Caco-2 (cell line): ENCODE measurements at regions not wholly inside any gene's neighbourhood (a gene's known extent, or its start where the extent isn't known, plus 50 kb on each side); places are given as distances from the start of the nearest gene placed in this dataset.
"Not testable (repeated sequence)": the region's sequence is repeated elsewhere in the genome, so short reads cannot be mapped to it uniquely, and the experiment has no call there.

Experiments used
- BruUV-seq: library from RNA; stranded (reverse); fragments of 400-500 nt; replicated peaks from 2 replicates; lab custom pipeline; 2021; lab: Mats Ljungman, UMichigan
- CTCF ChIA-PET: fragments of 300-600 bp; sonication (Branson Sonifier 250); formaldehyde crosslinking; loops from one replicate; lab custom pipeline; 2022; ENCODE audit warnings: antibody characterized with exemption; lab: Charles Lee
- POLR2A ChIA-PET: fragments of 300-600 bp; sonication (Branson Sonifier 250); formaldehyde crosslinking; loops from one replicate; lab custom pipeline; 2022; ENCODE audit warnings: antibody characterized with exemption; lab: Charles Lee
- DNase-seq, 2 experiments: peaks; one replicate each; pipeline versions ENCODE4 v3.0.0 to v3.0.0-alpha.2; 2020 to 2022
- H3K27me3 ChIP-seq: replicated peaks from 2 replicates; pipeline ENCODE4 v1.6.0; 2011; ENCODE audit warnings: low read length; ENCODE audit not compliant: control insufficient read depth, insufficient read depth
- H3K36me3 ChIP-seq: 2 replicates; pipeline ENCODE4 v1.5.1; 2011; ENCODE audit warnings: low read length; ENCODE audit not compliant: control insufficient read depth, insufficient read depth
- H3K4me1 ChIP-seq: fragments of 250-450 bp; sonication (Bioruptor Pico); 2 replicates; pipeline ENCODE4 v1.5.1; 2020; ENCODE audit warnings: mild to moderate bottlenecking
- H3K4me3 ChIP-seq: 2 replicates; pipeline ENCODE4 v1.5.1; 2011; ENCODE audit warnings: low read depth, mild to moderate bottlenecking, control low read depth, low read length
- H3K9me3 ChIP-seq: fragments of 250-450 bp; sonication (Bioruptor Pico); 2 replicates; pipeline ENCODE4 v1.5.1; 2020; ENCODE audit warnings: mild to moderate bottlenecking, moderate library complexity
- H3K27ac Mint-ChIP-seq: one replicate; pipeline ENCODE4 v1.8.0; 2022; ENCODE audit warnings: mixed read lengths; ENCODE audit not compliant: unreplicated experiment
- H3K27me3 Mint-ChIP-seq: one replicate; pipeline ENCODE4 v1.8.0; 2022; ENCODE audit warnings: mixed read lengths; ENCODE audit not compliant: insufficient read depth, unreplicated experiment
- H3K36me3 Mint-ChIP-seq: one replicate; pipeline ENCODE4 v1.8.0; 2022; ENCODE audit warnings: mild to moderate bottlenecking, mixed read lengths; ENCODE audit not compliant: insufficient read depth, unreplicated experiment
- H3K4me1 Mint-ChIP-seq: one replicate; pipeline ENCODE4 v1.8.0; 2022; ENCODE audit warnings: low read depth, mixed read lengths; ENCODE audit not compliant: unreplicated experiment
- H3K4me3 Mint-ChIP-seq: one replicate; pipeline ENCODE4 v1.8.0; 2022; ENCODE audit warnings: mild to moderate bottlenecking, moderate library complexity, mixed read lengths; ENCODE audit not compliant: unreplicated experiment
- H3K9me3 Mint-ChIP-seq: one replicate; pipeline ENCODE4 v1.8.0; 2022; ENCODE audit warnings: mixed read lengths; ENCODE audit not compliant: unreplicated experiment
- CTCF ChIP-seq, 2 experiments: fragments of 200-600 bp in 1 of 2; IDR thresholded peaks; 1 replicate in 1 of 2; 2 replicates in 1 of 2; pipeline versions ENCODE4 v1.5.1 to v1.8.0; 2011 to 2022; ENCODE audit warnings: antibody characterized with exemption in 1 of 2, control low read depth in 1 of 2, inconsistent platforms in 1 of 2, low read depth in 1 of 2, low read length in 1 of 2, mild to moderate bottlenecking in 1 of 2, moderate library complexity in 1 of 2; ENCODE audit not compliant: insufficient read depth in 1 of 2, severe bottlenecking in 1 of 2, unreplicated experiment in 1 of 2
- intact Hi-C: fragments of 100-400 bp; cut with micrococcal nuclease; formaldehyde crosslinking; loops from one replicate; pipeline ENCODE4 v1.10.0; 2022; ENCODE audit not compliant: unreplicated experiment

GRCh38 chr13:54034047-54034446, 1005.4 kb downstream of the OLFM4 start:
- H3K27me3 Mint-ChIP-seq: no peaks in the 10 kb centered on the region

GRCh38 chr13:54057416-54057815, 1028.8 kb downstream of the OLFM4 start:
- intact Hi-C loops, CTCF ChIA-PET, H3K4me3 ChIP-seq, H3K27me3 Mint-ChIP-seq, H3K27ac Mint-ChIP-seq, H3K4me1 Mint-ChIP-seq, H3K36me3 Mint-ChIP-seq, POLR2A ChIA-PET, H3K4me3 Mint-ChIP-seq, BruUV-seq, H3K36me3 ChIP-seq, H3K9me3 ChIP-seq, H3K9me3 Mint-ChIP-seq, H3K27me3 ChIP-seq, H3K4me1 ChIP-seq, DNase-seq: not testable (repeated sequence)

More at GRCh38 chr13:54034047-54034446, 1005.4 kb downstream of the OLFM4 start:
- CTCF ChIA-PET: no interaction called here
- Histone ChIP-seq H3K4me3 (no peak overlapping the region), H3K36me3 (no peaks in the 10 kb centered on the region), H3K4me1 (no peaks in the 10 kb centered on the region), H3K27me3 (no peaks in the 10 kb centered on the region), H3K9me3 (0 out of 2 replicates have a peak, but pooled peaks cover 3% of the 10 kb centered on the region)
- H3K4me3 Mint-ChIP-seq: no peak overlapping the region
- no peak for DNase-seq
- BruUV-seq: no TSS peak
- POLR2A ChIA-PET: no interaction called here
- no peak for TF ChIP-seq CTCF (IDR thresholded peaks at IDR 0.05; ENCODE audit: insufficient read depth in 1 of 2, low read depth in 1 of 2, low read length in 1 of 2, severe bottlenecking in 1 of 2, unreplicated experiment in 1 of 2)
- no peaks in the 10 kb centered on the region for H3K4me1 Mint-ChIP-seq
- no peak overlapping the region for H3K27ac Mint-ChIP-seq
- H3K9me3 Mint-ChIP-seq: no peaks in the 10 kb centered on the region
- intact Hi-C loops: no loop called here
- no peaks in the 10 kb centered on the region for H3K36me3 Mint-ChIP-seq

GRCh38 chr13:54069958-54070357, 1041.3 kb downstream of the OLFM4 start:
- H3K4me1 Mint-ChIP-seq, intact Hi-C loops, POLR2A ChIA-PET, H3K27me3 Mint-ChIP-seq, H3K27me3 ChIP-seq, H3K36me3 Mint-ChIP-seq, H3K4me1 ChIP-seq, CTCF ChIA-PET, H3K9me3 ChIP-seq, H3K36me3 ChIP-seq, H3K27ac Mint-ChIP-seq, H3K4me3 Mint-ChIP-seq, BruUV-seq, DNase-seq, H3K4me3 ChIP-seq: not testable (repeated sequence)
- peaks cover 19% of the 10 kb centered on the region for H3K9me3 Mint-ChIP-seq

- DNase-seq: no peak
- CTCF ChIA-PET: no interaction called here
Observed at GRCh38 chr13:54077569-54077968, 1049.0 kb downstream of the OLFM4 start.

More at GRCh38 chr13:54077569-54077968, 1049.0 kb downstream of the OLFM4 start:
- Mint-ChIP-seq H3K27ac (no peak overlapping the region), H3K4me1 (no peaks in the 10 kb centered on the region), H3K36me3 (no peaks in the 10 kb centered on the region), H3K9me3 (no peaks in the 10 kb centered on the region), H3K4me3 (no peak overlapping the region), H3K27me3 (no peaks in the 10 kb centered on the region)
- intact Hi-C loops: no loop called here
- H3K9me3 ChIP-seq: no peaks in the 10 kb centered on the region
- no TSS peak for BruUV-seq
- no peaks in the 10 kb centered on the region for H3K27me3 ChIP-seq
- H3K4me3 ChIP-seq: no peak overlapping the region
- no peak for TF ChIP-seq CTCF (IDR thresholded peaks at IDR 0.05; ENCODE audit: insufficient read depth in 1 of 2, low read depth in 1 of 2, low read length in 1 of 2, severe bottlenecking in 1 of 2, unreplicated experiment in 1 of 2)
- H3K4me1 ChIP-seq: no peaks in the 10 kb centered on the region
- no peaks in the 10 kb centered on the region for H3K36me3 ChIP-seq
- POLR2A ChIA-PET: no interaction called here
